ENCODE measurements at regions not wholly inside any gene's neighbourhood (a gene's known extent, or its start where the extent isn't known, plus 50 kb on each side); places are given as distances from the start of the nearest gene placed in this dataset.

- no peak for TF ChIP-seq CTCF (conservative IDR thresholded peaks at IDR 0.05; ENCODE audit: control insufficient read depth, insufficient read depth, low read depth, low read length)
- H3K4me3 ChIP-seq (ENCODE audit: control insufficient read depth, low read depth, low read length), result no peak overlapping the region
- DNase-seq (ENCODE audit: low read depth), result no peak
Measured at GRCh38 chr9:126147936-126148870, 178.4 kb upstream of the MVB12B start.

GRCh38 chr9:126148994-126149393 is 177.6 kb upstream of the MVB12B start:
- no peak for DNase-seq (ENCODE audit: low read depth)
- no peak for TF ChIP-seq CTCF (conservative IDR thresholded peaks at IDR 0.05; ENCODE audit: control insufficient read depth, insufficient read depth, low read depth, low read length)

GRCh38 chr9:126149661-126150060 is 177.0 kb upstream of the MVB12B start:
- DNase-seq (ENCODE audit: low read depth), result no peak
- H3K4me3 ChIP-seq (ENCODE audit: control insufficient read depth, low read depth, low read length), result no peak overlapping the region
- no peak for TF ChIP-seq CTCF (conservative IDR thresholded peaks at IDR 0.05; ENCODE audit: control insufficient read depth, insufficient read depth, low read depth, low read length)

More at GRCh38 chr9:126148994-126149393, 177.6 kb upstream of the MVB12B start:
- H3K4me3 ChIP-seq (ENCODE audit: control insufficient read depth, low read depth, low read length), result no peak overlapping the region

- TF ChIP-seq CTCF (conservative IDR thresholded peaks at IDR 0.05; ENCODE audit: control insufficient read depth, insufficient read depth, low read depth, low read length), result no peak
- DNase-seq (ENCODE audit: low read depth), result no peak
- H3K4me3 ChIP-seq (ENCODE audit: control insufficient read depth, low read depth, low read length), result no peak overlapping the region
Measured at GRCh38 chr9:126150411-126151030, 176.1 kb upstream of the MVB12B start.

- no peak overlapping the region for H3K4me3 ChIP-seq (ENCODE audit: control insufficient read depth, low read depth, low read length)
- no peak for DNase-seq (ENCODE audit: low read depth)
- no peak for TF ChIP-seq CTCF (conservative IDR thresholded peaks at IDR 0.05; ENCODE audit: control insufficient read depth, insufficient read depth, low read depth, low read length)
Measured at GRCh38 chr9:126151031-126151685, 175.5 kb upstream of the MVB12B start.

GRCh38 chr9:126151686-126152134 is 174.9 kb upstream of the MVB12B start:
- no peak for TF ChIP-seq CTCF (conservative IDR thresholded peaks at IDR 0.05; ENCODE audit: control insufficient read depth, insufficient read depth, low read depth, low read length)
- no peak for DNase-seq (ENCODE audit: low read depth)

More at GRCh38 chr9:126151686-126152134, 174.9 kb upstream of the MVB12B start:
- H3K4me3 ChIP-seq (ENCODE audit: control insufficient read depth, low read depth, low read length), result no peak overlapping the region

Data from fibroblast of mammary gland (primary cell).